HCT116 (cell line): ENCODE measurements at regions not wholly inside any gene's neighbourhood (a gene's known extent, or its start where the extent isn't known, plus 50 kb on each side); places are given as distances from the start of the nearest gene placed in this dataset.

Source experiments
- ATAC-seq: fragments of 200-7000 bp; cut with Tn5 transposase; 2 replicates; pipeline ENCODE4 v1.9.1; 2020; ENCODE audit warnings: mild to moderate bottlenecking, moderate library complexity
- BruUV-seq: library from RNA; stranded (reverse); fragments of 400-500 nt; replicated peaks from 2 replicates; lab custom pipeline; 2021; lab: Mats Ljungman, UMichigan
- CTCF ChIA-PET: fragments of 300-600 bp; sonication (Branson Sonifier 250); formaldehyde crosslinking; loops from one replicate; lab custom pipeline; 2021; ENCODE audit warnings: antibody characterized with exemption; lab: Charles Lee
- POLR2A ChIA-PET: fragments of 300-600, 350-600 bp; sonication (Branson Sonifier 250); formaldehyde crosslinking; loops from one replicate; lab custom pipeline; 2021; ENCODE audit warnings: antibody characterized with exemption; lab: Charles Lee
- RAD21 ChIA-PET, 2 experiments: fragments of 300-600 bp; sonication (Branson Sonifier 250); formaldehyde crosslinking; loops; one replicate each; lab custom pipeline; 2023; ENCODE audit warnings: low total read pairs in 2 of 2; ENCODE audit not compliant: uncharacterized antibody in 2 of 2, unreplicated experiment in 2 of 2, low non-redundant PET in 1 of 2; lab: Charles Lee
- DNase-seq: peaks from one replicate; pipeline ENCODE4 v3.0.0-alpha.2; 2010; ENCODE audit warnings: low read depth, low spot score
- H2AFZ ChIP-seq: fragments of 200-600 bp; shearing (Covaris generic), sonication (generic); 2 replicates; pipeline ENCODE4 v1.6.1; 2017; ENCODE audit warnings: low read depth, mixed run types, mixed read lengths, antibody characterized with exemption, low read length; ENCODE audit not compliant: poor library complexity, severe bottlenecking
- H3K27ac ChIP-seq: 2 replicates; pipeline ENCODE4 v1.5.1; 2012; ENCODE audit warnings: low read depth, low read length
- H3K27me3 ChIP-seq: fragments of 200-600 bp; sonication (generic); 2 replicates; pipeline ENCODE4 v1.6.1; 2016; ENCODE audit warnings: mixed run types, low read length, mixed read lengths; ENCODE audit not compliant: insufficient read depth
- H3K36me3 ChIP-seq, 2 experiments: fragments of 200-500 bp in 1 of 2; fragments of 200-600 bp in 1 of 2; sonication (Bioruptor generic) in 1 of 2; sonication (generic) in 1 of 2; 2 replicates each; pipeline versions ENCODE4 v1.5.1 to v1.6.1; 2014 to 2016; ENCODE audit warnings: low read length in 2 of 2, inconsistent platforms in 1 of 2, mixed read lengths in 1 of 2, mixed run types in 1 of 2; ENCODE audit not compliant: insufficient read depth in 2 of 2, control insufficient read depth in 1 of 2
- H3K4me1 ChIP-seq, 2 experiments: fragments of 200-600 bp in 1 of 2; sonication (generic) in 1 of 2; 2 replicates each; pipeline versions ENCODE4 v1.5.1 to v1.6.1; 2012 to 2017; ENCODE audit warnings: low read length in 2 of 2, inconsistent platforms in 1 of 2, mild to moderate bottlenecking in 1 of 2, mixed read lengths in 1 of 2, mixed run types in 1 of 2, moderate library complexity in 1 of 2; ENCODE audit not compliant: insufficient read depth in 2 of 2, control insufficient read depth in 1 of 2
- H3K4me2 ChIP-seq: fragments of 200-600 bp; sonication (generic); 2 replicates; pipeline ENCODE4 v1.6.1; 2017; ENCODE audit warnings: mixed run types, low read length, mixed read lengths
- H3K4me3 ChIP-seq, 2 experiments: fragments of 200-600 bp in 1 of 2; sonication (generic) in 1 of 2; replicated peaks in 1 of 2; 2 replicates each; pipeline ENCODE4 v1.5.1; 2011 to 2016; ENCODE audit warnings: low read length in 2 of 2, control low read depth in 1 of 2, low read depth in 1 of 2, mild to moderate bottlenecking in 1 of 2, mixed read lengths in 1 of 2, mixed run types in 1 of 2
- H3K79me2 ChIP-seq: fragments of 200-600 bp; sonication (generic); 2 replicates; pipeline ENCODE4 v1.6.1; 2017; ENCODE audit warnings: mild to moderate bottlenecking, mixed run types, low read length, moderate library complexity, mixed read lengths; ENCODE audit not compliant: insufficient read depth
- H3K9ac ChIP-seq: fragments of 200-600 bp; sonication (generic); 2 replicates; pipeline ENCODE4 v1.6.1; 2016; ENCODE audit warnings: low read length, mixed read lengths
- H3K9me2 ChIP-seq: fragments of 200-600 bp; sonication (generic), shearing (Covaris generic); 2 replicates; pipeline ENCODE4 v1.6.1; 2017; ENCODE audit warnings: mixed run types, mild to moderate bottlenecking, moderate library complexity; ENCODE audit not compliant: insufficient read depth
- H3K9me3 ChIP-seq, 2 experiments: fragments of 200-500 bp in 1 of 2; fragments of 200-600 bp in 1 of 2; sonication (Bioruptor generic) in 1 of 2; sonication (generic) in 1 of 2; 2 replicates each; pipeline ENCODE4 v1.6.1; 2014 to 2017; ENCODE audit warnings: low read length in 2 of 2, mixed read lengths in 2 of 2, inconsistent platforms in 1 of 2, low read depth in 1 of 2, mild to moderate bottlenecking in 1 of 2, mixed run types in 1 of 2, moderate library complexity in 1 of 2; ENCODE audit not compliant: control insufficient read depth in 1 of 2, insufficient read depth in 1 of 2
- H4K20me1 ChIP-seq: fragments of 200-600 bp; sonication (generic), shearing (Covaris generic); 2 replicates; pipeline ENCODE4 v1.6.1; 2017; ENCODE audit warnings: mixed run types, mild to moderate bottlenecking, moderate library complexity; ENCODE audit not compliant: insufficient read depth
- CEBPB ChIP-seq: IDR thresholded peaks from 2 replicates; pipeline ENCODE4 v1.6.1; 2012; ENCODE audit warnings: low read depth
- CTCF ChIP-seq, 3 experiments: fragments of 200-600 bp in 1 of 3; sonication (generic) in 1 of 3; IDR thresholded peaks in 2 of 3; conservative IDR thresholded peaks in 1 of 3; 2 replicates each; pipeline ENCODE4 v1.5.1; 2012 to 2017; ENCODE audit warnings: low read depth in 2 of 3, low read length in 2 of 3, antibody characterized with exemption in 1 of 3, borderline replicate concordance in 1 of 3, control low read depth in 1 of 3, mild to moderate bottlenecking in 1 of 3, mixed read lengths in 1 of 3, mixed run types in 1 of 3, moderate library complexity in 1 of 3; ENCODE audit not compliant: insufficient read depth in 1 of 3
- ELF1 ChIP-seq: IDR thresholded peaks from 2 replicates; pipeline ENCODE4 v1.6.1; 2012; ENCODE audit warnings: low read depth, borderline replicate concordance
- EZH2 ChIP-seq: fragments of 200-600 bp; sonication (generic); IDR thresholded peaks from 2 replicates; pipeline ENCODE4 v1.6.1; 2017; ENCODE audit warnings: antibody characterized with exemption, mixed run types
- EZH2phosphoT487 ChIP-seq: fragments of 200-600 bp; IDR thresholded peaks from 2 replicates; pipeline ENCODE4 v1.6.1; 2018; ENCODE audit warnings: antibody characterized with exemption, borderline replicate concordance
- FOSL1 ChIP-seq: IDR thresholded peaks from 2 replicates; pipeline ENCODE4 v1.6.1; 2012; ENCODE audit warnings: low read depth
- JUND ChIP-seq: IDR thresholded peaks from 2 replicates; pipeline ENCODE4 v1.6.1; 2012
- MAX ChIP-seq: IDR thresholded peaks from 2 replicates; pipeline ENCODE4 v1.6.1; 2012
- POLR2AphosphoS5 ChIP-seq: IDR thresholded peaks from 2 replicates; pipeline ENCODE4 v1.6.1; 2011; ENCODE audit warnings: mild to moderate bottlenecking, low read depth, low read length, moderate library complexity
- RAD21 ChIP-seq: IDR thresholded peaks from 2 replicates; pipeline ENCODE4 v1.6.1; 2012; ENCODE audit warnings: low read depth, mild to moderate bottlenecking
- REST ChIP-seq: IDR thresholded peaks from 2 replicates; pipeline ENCODE4 v1.6.1; 2012; ENCODE audit warnings: low read depth
- SIN3A ChIP-seq: IDR thresholded peaks from 2 replicates; pipeline ENCODE4 v1.6.1; 2012; ENCODE audit warnings: low read depth
- SP1 ChIP-seq: IDR thresholded peaks from 2 replicates; pipeline ENCODE4 v1.6.1; 2012; ENCODE audit warnings: low read depth
- SRF ChIP-seq: IDR thresholded peaks from 2 replicates; pipeline ENCODE4 v1.6.1; 2012; ENCODE audit warnings: low read depth
- ZBTB33 ChIP-seq: IDR thresholded peaks from 2 replicates; pipeline ENCODE4 v1.6.1; 2011; ENCODE audit warnings: mild to moderate bottlenecking, low read length, moderate library complexity; ENCODE audit not compliant: insufficient replicate concordance; ENCODE audit errors: extremely low read depth
- ZFX ChIP-seq: fragments of 450-650 bp; IDR thresholded peaks from 2 replicates; pipeline ENCODE4 v1.6.1; 2017
- ZNF274 ChIP-seq: fragments of 200-500 bp; sonication (Bioruptor generic); IDR thresholded peaks from 2 replicates; pipeline ENCODE4 v1.6.1; 2014; ENCODE audit warnings: mild to moderate bottlenecking, low read depth, low read length, inconsistent platforms
- intact Hi-C: fragments of 100-400 bp; cut with micrococcal nuclease; formaldehyde crosslinking; loops from 2 replicates; pipeline ENCODE4 v1.10.0; 2022

GRCh38 chr7:65287023-65287422 lies 86.6 kb upstream of the ZNF92 start:
- H3K9ac ChIP-seq: no peak overlapping the region
- H4K20me1 ChIP-seq: no peaks in the 10 kb centered on the region
- H3K36me3 ChIP-seq: no peaks in the 10 kb centered on the region
- H3K9me3 ChIP-seq: no peaks in the 10 kb centered on the region
- CTCF ChIA-PET: no interaction called here
- no TSS peak for BruUV-seq
- DNase-seq (no peak), ATAC-seq (no peak)
- no peak overlapping the region for H3K27ac ChIP-seq
- no peaks in the 10 kb centered on the region for H3K4me1 ChIP-seq
- TF ChIP-seq SIN3A: no peak
- no peak for TF ChIP-seq SP1
- TF ChIP-seq JUND: no peak
- TF ChIP-seq MAX: no peak
- no peak for TF ChIP-seq EZH2phosphoT487
- TF ChIP-seq ZNF274: no peak
- TF ChIP-seq EZH2: no peak
- TF ChIP-seq ZBTB33: no peak
- no peak for TF ChIP-seq RAD21
- no peak for TF ChIP-seq FOSL1
- no peak for TF ChIP-seq CTCF (IDR thresholded peaks at IDR 0.05 in 2 of 3, conservative IDR thresholded peaks at IDR 0.05 in 1 of 3; ENCODE audit: borderline replicate concordance in 1 of 3, insufficient read depth in 1 of 3, low read depth in 2 of 3, low read length in 2 of 3)
- TF ChIP-seq ELF1: no peak
- no peak for TF ChIP-seq ZFX
- no peak for TF ChIP-seq SRF
- no peak for TF ChIP-seq REST
- no peak for TF ChIP-seq POLR2AphosphoS5
- no peak for TF ChIP-seq CEBPB
- no peak overlapping the region for H3K4me2 ChIP-seq
- no peak overlapping the region for H2AFZ ChIP-seq
- H3K4me3 ChIP-seq: no peak overlapping the region
- POLR2A ChIA-PET: no interaction called here
- H3K27me3 ChIP-seq: no peaks in the 10 kb centered on the region
- RAD21 ChIA-PET: no interaction called here
- intact Hi-C loops: no loop called here
- no peaks in the 10 kb centered on the region for H3K9me2 ChIP-seq
- no peaks in the 10 kb centered on the region for H3K79me2 ChIP-seq
